Effector memory CD8-positive, alpha-beta T cell (primary cell): ENCODE measurements at regions not wholly inside any gene's neighbourhood (a gene's known extent, or its start where the extent isn't known, plus 50 kb on each side); places are given as distances from the start of the nearest gene placed in this dataset.

Experiments
- ATAC-seq: fragments of 150-1000 bp; cut with Tn5 transposase; replicated peaks from 2 replicates; pipeline ENCODE4 v1.10.0; 2021; ENCODE audit warnings: mild to moderate bottlenecking, moderate library complexity
- DNase-seq, 3 experiments: peaks; one replicate each; pipeline ENCODE4 v3.0.0; 2021
- H3K27ac Mint-ChIP-seq, 2 donors: one replicate each; pipeline ENCODE4 v1.8.0; 2022; ENCODE audit warnings: mild to moderate bottlenecking in 2 of 2, mixed read lengths in 2 of 2, moderate library complexity in 2 of 2
- H3K27me3 Mint-ChIP-seq, 2 donors: one replicate each; pipeline ENCODE4 v1.8.0; 2022; ENCODE audit warnings: mixed read lengths in 2 of 2
- H3K36me3 Mint-ChIP-seq: one replicate; pipeline ENCODE4 v1.8.0; 2022; ENCODE audit warnings: mild to moderate bottlenecking, moderate library complexity, mixed read lengths; ENCODE audit not compliant: insufficient read depth
- H3K4me1 Mint-ChIP-seq, 2 donors: one replicate each; pipeline ENCODE4 v1.8.0; 2022; ENCODE audit warnings: low read depth in 2 of 2, mixed read lengths in 2 of 2
- H3K4me3 Mint-ChIP-seq, 2 donors: one replicate each; pipeline ENCODE4 v1.8.0; 2022; ENCODE audit warnings: mild to moderate bottlenecking in 2 of 2, mixed read lengths in 2 of 2, moderate library complexity in 2 of 2
- H3K9me3 Mint-ChIP-seq, 2 donors: one replicate each; pipeline ENCODE4 v1.8.0; 2022; ENCODE audit warnings: mixed read lengths in 2 of 2

DNA sequence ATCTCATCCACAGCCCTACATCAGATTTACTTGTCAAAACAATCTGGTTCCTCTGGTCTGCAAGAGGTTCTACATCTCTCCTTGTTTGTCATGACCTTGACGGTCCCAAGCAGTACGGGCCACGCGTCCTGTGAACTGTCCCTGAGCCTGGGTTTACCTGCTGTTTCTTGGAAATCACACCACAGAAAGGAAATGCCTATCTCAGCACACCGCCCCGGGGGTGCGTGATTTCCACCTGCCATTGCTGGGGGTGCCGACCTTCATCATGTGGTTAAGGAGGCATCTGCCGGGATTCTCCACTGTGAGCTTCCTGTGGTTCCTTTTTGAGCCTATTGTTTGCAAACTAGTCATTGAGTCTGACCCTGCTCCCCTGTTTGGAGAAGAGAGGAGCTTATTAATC lies 1363.4 kb downstream of the BRD1 start:
- no peaks in the 10 kb centered on the region for H3K4me1 Mint-ChIP-seq

DNA sequence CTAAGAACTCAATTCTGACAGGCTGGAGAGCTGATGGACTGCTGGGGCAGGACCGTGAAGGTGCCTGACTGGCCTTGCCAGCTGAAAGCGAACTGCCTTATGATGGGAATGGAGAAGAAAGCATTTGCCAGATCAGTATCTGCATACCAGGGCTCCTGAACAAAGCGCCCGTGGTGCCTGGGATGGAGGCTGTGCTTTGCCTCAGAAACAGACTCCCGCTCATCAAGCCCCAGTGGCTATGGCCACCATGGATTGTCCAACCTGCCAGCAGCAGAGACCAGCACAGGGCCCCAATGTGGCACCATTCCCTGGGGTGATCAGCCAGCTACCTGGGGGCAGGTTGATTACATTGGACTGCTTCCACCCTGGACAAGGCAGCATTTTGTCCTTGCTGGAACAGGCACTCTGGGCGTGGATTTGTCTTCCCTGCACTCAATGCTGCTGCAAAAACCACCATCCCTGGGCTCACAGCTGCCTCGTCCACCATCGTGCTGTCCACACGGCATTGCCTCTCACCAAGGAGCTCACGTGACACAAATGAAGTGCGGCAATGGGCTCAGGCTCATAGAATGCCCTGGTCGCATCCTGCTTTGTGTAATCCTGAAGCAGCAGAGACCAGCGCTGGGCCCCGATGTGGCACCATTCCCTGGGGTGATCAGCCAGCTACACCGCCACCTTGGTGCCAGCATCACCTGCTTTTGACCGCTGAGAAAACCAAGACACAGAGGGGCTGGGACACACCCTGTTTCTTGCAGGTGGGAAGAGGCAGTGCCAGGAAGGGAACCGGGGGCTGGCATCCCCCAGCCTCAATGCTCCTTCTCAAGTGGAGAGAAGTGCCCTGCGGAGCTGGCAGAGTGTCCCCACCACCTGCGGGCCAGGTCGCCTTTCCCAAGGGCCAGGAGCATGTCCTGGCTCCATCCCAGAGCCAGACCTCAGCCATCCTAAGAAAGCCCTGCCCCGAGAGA lies 1367.5 kb downstream of the BRD1 start:
- H3K27ac Mint-ChIP-seq: no peak overlapping the region
- no peak for DNase-seq
- H3K36me3 Mint-ChIP-seq: no peaks in the 10 kb centered on the region
- H3K27me3 Mint-ChIP-seq: peaks cover 21 to 55% of the 10 kb centered on the region in 2 donors
- H3K9me3 Mint-ChIP-seq: no peaks in the 10 kb centered on the region
- no peak overlapping the region for H3K4me3 Mint-ChIP-seq
- H3K4me1 Mint-ChIP-seq: no peaks in the 10 kb centered on the region
- ATAC-seq: no peak

More for the DNA sequence above, 1363.4 kb downstream of the BRD1 start:
- Mint-ChIP-seq H3K4me3 (no peak overlapping the region), H3K27me3 (peaks cover 11 to 33% of the 10 kb centered on the region in 2 donors), H3K36me3 (no peaks in the 10 kb centered on the region), H3K27ac (no peak overlapping the region), H3K9me3 (no peaks in the 10 kb centered on the region)
- no peak for DNase-seq
- no peak for ATAC-seq

DNA sequence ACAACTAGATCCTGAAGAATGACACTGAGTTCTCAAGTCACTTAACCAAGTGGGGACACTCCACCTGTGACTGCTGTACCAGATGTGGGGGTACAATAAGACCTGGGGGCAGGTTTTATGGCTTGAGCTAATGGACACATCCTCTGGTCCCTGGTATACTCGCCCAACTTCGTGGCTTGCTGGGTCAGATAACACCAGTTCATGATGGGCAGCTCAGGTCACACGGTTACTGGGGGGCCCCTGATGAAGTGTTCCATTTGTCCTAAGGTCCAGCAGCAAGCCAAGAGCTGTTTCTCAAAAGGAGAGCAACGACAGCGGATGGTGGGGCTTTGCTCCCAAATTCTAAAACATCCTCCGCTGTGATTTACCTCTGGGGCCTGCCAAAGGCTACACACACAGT lies 1368.4 kb downstream of the BRD1 start:
- H3K27me3 Mint-ChIP-seq: peaks cover 21 to 57% of the 10 kb centered on the region in 2 donors
- H3K27ac Mint-ChIP-seq: no peak overlapping the region
- no peak for ATAC-seq
- no peak for DNase-seq
- H3K4me3 Mint-ChIP-seq: no peak overlapping the region
- no peaks in the 10 kb centered on the region for H3K36me3 Mint-ChIP-seq
- H3K4me1 Mint-ChIP-seq: no peaks in the 10 kb centered on the region
- H3K9me3 Mint-ChIP-seq: no peaks in the 10 kb centered on the region

GRCh38 chr22:48456449-48456848 lies 1371.2 kb downstream of the BRD1 start:
- no peaks in the 10 kb centered on the region for H3K4me1 Mint-ChIP-seq
- H3K4me3 Mint-ChIP-seq: no peak overlapping the region
- H3K27ac Mint-ChIP-seq: no peak overlapping the region
- no peak for DNase-seq
- H3K36me3 Mint-ChIP-seq: no peaks in the 10 kb centered on the region
- peaks cover 26 to 67% of the 10 kb centered on the region in 2 donors for H3K27me3 Mint-ChIP-seq
- ATAC-seq: no peak
- no peaks in the 10 kb centered on the region for H3K9me3 Mint-ChIP-seq

DNA sequence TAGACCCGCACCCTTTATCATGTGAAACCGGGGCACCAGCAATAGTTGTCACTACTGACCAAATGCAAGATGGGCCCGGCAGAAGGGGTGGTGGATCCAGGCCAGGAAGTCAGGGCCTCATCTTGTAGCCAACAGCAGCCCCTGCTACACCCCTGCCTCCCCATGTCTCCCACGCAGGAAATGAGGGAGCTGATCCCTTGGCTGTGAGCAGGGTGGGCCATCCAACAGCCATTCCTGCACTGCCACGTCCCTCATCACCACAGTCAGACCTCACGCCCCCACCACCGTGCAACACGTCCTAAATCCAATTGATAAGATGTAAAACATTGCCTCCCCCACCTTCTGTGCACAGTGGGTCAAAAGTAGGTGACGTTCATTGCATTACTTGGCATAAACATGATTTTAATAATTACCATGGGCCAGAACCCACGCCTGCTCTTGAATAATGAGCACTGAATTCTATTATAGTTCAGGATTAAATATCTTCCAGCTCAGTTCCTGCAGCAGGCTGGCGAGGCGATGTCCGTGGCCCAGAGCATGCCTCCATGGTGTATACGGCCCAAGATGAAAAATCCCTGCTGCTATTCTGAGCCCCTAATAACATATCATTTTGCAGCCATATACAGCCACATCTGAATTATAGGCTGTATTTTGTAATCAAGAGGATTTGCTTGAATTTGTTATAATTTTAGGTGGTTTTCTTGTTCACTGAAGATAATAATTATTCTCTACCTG lies 1373.8 kb downstream of the BRD1 start:
- ATAC-seq (no peak), DNase-seq (no peak)
- H3K4me1 Mint-ChIP-seq: no peaks in the 10 kb centered on the region
- H3K27ac Mint-ChIP-seq: no peak overlapping the region
- peaks cover 31 to 61% of the 10 kb centered on the region in 2 donors for H3K27me3 Mint-ChIP-seq
- no peaks in the 10 kb centered on the region for H3K36me3 Mint-ChIP-seq
- no peak overlapping the region for H3K4me3 Mint-ChIP-seq
- H3K9me3 Mint-ChIP-seq: no peaks in the 10 kb centered on the region

DNA sequence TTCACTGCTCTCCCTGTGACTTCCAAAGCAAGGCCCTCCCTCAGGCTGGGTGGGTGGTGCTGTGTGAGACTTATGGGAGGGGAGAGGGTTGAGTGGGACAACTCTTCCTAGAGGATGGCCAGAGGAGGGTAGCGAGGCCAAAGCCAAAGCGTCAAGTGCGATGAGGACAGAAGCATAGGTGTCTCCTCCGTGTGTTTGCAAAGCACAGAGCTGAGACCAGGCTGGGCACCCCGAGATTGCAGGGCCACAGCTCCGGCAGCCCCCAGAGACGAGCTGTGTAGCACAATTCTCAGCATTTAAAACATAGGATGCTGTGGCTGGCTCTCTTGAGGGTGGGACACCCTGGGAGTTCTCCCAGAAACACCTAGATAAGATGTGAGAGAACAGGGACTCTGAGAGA lies 1374.5 kb downstream of the BRD1 start:
- H3K27ac Mint-ChIP-seq: no peak overlapping the region
- no peak overlapping the region for H3K4me3 Mint-ChIP-seq
- DNase-seq (no peak), ATAC-seq (no peak)
- no peaks in the 10 kb centered on the region for H3K9me3 Mint-ChIP-seq
- no peaks in the 10 kb centered on the region for H3K4me1 Mint-ChIP-seq
- peaks cover 31 to 60% of the 10 kb centered on the region in 2 donors for H3K27me3 Mint-ChIP-seq
- no peaks in the 10 kb centered on the region for H3K36me3 Mint-ChIP-seq

- no peaks in the 10 kb centered on the region for H3K9me3 Mint-ChIP-seq
- H3K4me1 Mint-ChIP-seq: no peaks in the 10 kb centered on the region
- DNase-seq: no peak
- no peak overlapping the region for H3K4me3 Mint-ChIP-seq
- ATAC-seq: no peak
- no peak overlapping the region for H3K27ac Mint-ChIP-seq
- no peaks in the 10 kb centered on the region for H3K36me3 Mint-ChIP-seq
- H3K27me3 Mint-ChIP-seq: peaks cover 31 to 56% of the 10 kb centered on the region in 2 donors
These were observed 1374.9 kb downstream of the BRD1 start for GRCh38 chr22:48452766-48453165.

DNA sequence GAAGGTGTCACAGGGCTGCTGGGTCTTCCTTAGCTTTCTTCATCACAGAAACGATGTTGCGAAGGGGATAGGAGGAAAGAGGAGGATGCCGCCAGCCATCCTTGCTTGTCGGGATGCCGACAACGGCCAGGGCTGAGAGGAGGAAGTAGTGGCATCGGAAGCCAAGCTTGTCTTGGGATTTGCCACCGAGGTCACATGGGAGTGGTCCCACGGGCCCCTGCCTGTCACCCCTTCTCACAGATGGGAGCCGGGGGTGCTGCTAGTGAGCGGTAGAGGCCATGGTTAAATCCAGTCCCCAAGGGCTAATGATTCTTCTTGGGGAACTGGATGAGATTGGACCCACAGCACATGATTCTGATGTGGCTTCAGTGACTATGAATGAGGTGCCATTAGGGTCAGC lies 1375.8 kb downstream of the BRD1 start:
- no peak overlapping the region for H3K27ac Mint-ChIP-seq
- no peak overlapping the region for H3K4me3 Mint-ChIP-seq
- H3K36me3 Mint-ChIP-seq: no peaks in the 10 kb centered on the region
- no peak for ATAC-seq
- H3K4me1 Mint-ChIP-seq: no peaks in the 10 kb centered on the region
- H3K27me3 Mint-ChIP-seq: peaks cover 31 to 51% of the 10 kb centered on the region in 2 donors
- no peaks in the 10 kb centered on the region for H3K9me3 Mint-ChIP-seq
- DNase-seq: no peak

- Mint-ChIP-seq H3K9me3 (no peaks in the 10 kb centered on the region), H3K36me3 (no peaks in the 10 kb centered on the region), H3K4me3 (no peak overlapping the region), H3K27me3 (peaks cover 22 to 39% of the 10 kb centered on the region in 2 donors), H3K27ac (no peak overlapping the region), H3K4me1 (no peaks in the 10 kb centered on the region)
- no peak for DNase-seq
- ATAC-seq: no peak
These were observed 1377.4 kb downstream of the BRD1 start for GRCh38 chr22:48450188-48450825.

DNA sequence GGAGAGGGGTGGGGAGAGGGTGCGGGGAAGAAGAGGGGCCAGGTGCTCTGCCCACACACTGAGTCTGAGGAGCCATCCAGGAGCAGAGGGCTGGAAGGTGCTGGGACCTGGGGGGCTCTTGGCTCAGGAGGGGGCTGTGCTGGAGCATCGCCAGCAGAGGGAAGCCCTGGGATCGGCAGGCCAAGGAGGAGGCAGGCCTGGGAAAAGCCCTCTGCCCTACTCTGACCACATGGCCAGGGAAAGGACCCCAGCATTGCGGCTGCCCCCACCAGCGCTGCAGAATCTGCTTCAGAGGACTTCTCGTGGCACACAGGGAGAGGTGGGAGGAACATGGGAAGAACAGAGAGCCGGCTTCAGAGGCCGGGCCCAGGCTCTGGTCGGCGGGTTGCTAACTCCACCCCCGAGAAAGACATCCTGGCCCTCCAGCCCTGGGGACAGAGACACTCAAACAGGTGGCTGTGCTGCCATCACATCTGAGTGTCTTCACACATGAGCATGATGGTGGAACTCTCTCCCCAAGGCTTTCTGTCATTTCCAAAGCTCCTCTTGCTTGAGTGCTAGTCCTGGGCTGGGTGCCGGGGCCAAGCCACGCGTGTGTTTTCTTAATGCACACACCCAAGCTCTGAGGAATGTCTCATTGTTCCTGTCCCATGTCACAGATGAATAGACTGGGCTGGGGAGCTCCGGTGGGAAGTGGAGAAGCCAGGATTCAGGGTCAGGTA lies 1378.0 kb downstream of the BRD1 start:
- H3K9me3 Mint-ChIP-seq: no peaks in the 10 kb centered on the region

DNA sequence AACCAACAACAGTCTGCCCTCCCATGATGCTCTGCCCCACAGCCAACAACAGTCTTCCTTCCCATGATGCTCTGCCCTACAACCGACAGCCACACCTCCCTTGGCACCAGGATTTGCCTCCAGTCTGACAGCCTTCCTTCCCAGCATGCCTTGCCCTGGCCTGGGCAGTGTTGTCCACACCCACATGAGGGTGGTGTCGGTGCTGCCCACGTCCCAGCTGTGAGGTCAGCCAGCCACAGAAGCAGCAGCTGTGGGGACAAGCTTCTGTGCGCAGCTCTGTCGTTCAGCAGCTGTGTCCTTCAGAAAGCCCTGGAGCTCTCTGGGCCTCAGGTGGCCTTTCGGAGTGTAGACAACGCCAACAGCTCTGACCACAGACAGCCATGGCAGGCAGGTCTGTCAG lies 1378.9 kb downstream of the BRD1 start:
- Mint-ChIP-seq H3K4me3 (no peak overlapping the region), H3K36me3 (no peaks in the 10 kb centered on the region), H3K4me1 (no peaks in the 10 kb centered on the region), H3K9me3 (no peaks in the 10 kb centered on the region), H3K27ac (no peak overlapping the region), H3K27me3 (peaks cover 13 to 28% of the 10 kb centered on the region in 2 donors)
- ATAC-seq (no peak), DNase-seq (no peak)

More for the DNA sequence above, 1378.0 kb downstream of the BRD1 start:
- Mint-ChIP-seq H3K27me3 (peaks cover 21 to 36% of the 10 kb centered on the region in 2 donors), H3K27ac (no peak overlapping the region), H3K4me1 (no peaks in the 10 kb centered on the region), H3K4me3 (no peak overlapping the region), H3K36me3 (no peaks in the 10 kb centered on the region)
- no peak for ATAC-seq
- no peak for DNase-seq

- Mint-ChIP-seq H3K27ac (no peak overlapping the region), H3K4me3 (no peak overlapping the region)
These were observed 1382.4 kb downstream of the BRD1 start for GRCh38 chr22:48445113-48445827.

More at GRCh38 chr22:48445113-48445827, 1382.4 kb downstream of the BRD1 start:
- DNase-seq: no peak
- no peak for ATAC-seq
- no peaks in the 10 kb centered on the region for H3K9me3 Mint-ChIP-seq
- H3K27me3 Mint-ChIP-seq: peaks cover 7 to 10% of the 10 kb centered on the region in 2 donors
- H3K36me3 Mint-ChIP-seq: no peaks in the 10 kb centered on the region
- no peaks in the 10 kb centered on the region for H3K4me1 Mint-ChIP-seq
